ENCODE measurements at regions not wholly inside any gene's neighbourhood (a gene's known extent, or its start where the extent isn't known, plus 50 kb on each side); places are given as distances from the start of the nearest gene placed in this dataset.
"Not testable (repeated sequence)": the region's sequence is repeated elsewhere in the genome, so short reads cannot be mapped to it uniquely, and the experiment has no call there.

GRCh38 chr2:239882331-239882732 lies 142.8 kb downstream of the NDUFA10 start:
- DNase-seq: peak; percentile 10 to 44

GRCh38 chr2:239881561-239882320 lies 143.4 kb downstream of the NDUFA10 start:
- DNase-seq: no peak

GRCh38 chr2:239881031-239881471 lies 144.1 kb downstream of the NDUFA10 start:
- no peak for DNase-seq

- no peak for DNase-seq
These were observed 144.7 kb downstream of the NDUFA10 start for GRCh38 chr2:239880396-239880795.

GRCh38 chr2:239879423-239880084 lies 145.6 kb downstream of the NDUFA10 start:
- DNase-seq: no peak

- no peak for DNase-seq
These were observed 146.5 kb downstream of the NDUFA10 start for GRCh38 chr2:239878686-239879085.

- DNase-seq: no peak
These were observed 148.2 kb downstream of the NDUFA10 start for GRCh38 chr2:239876948-239877289.

- no peak for DNase-seq
These were observed 148.7 kb downstream of the NDUFA10 start for GRCh38 chr2:239876271-239876947.

- no peak for DNase-seq
These were observed 150.3 kb downstream of the NDUFA10 start for GRCh38 chr2:239874636-239875356.

- DNase-seq: no peak
These were observed 151.2 kb downstream of the NDUFA10 start for GRCh38 chr2:239873656-239874635.

- no peak for DNase-seq
These were observed 153.4 kb downstream of the NDUFA10 start for GRCh38 chr2:239871481-239872435.

GRCh38 chr2:239870863-239871262 lies 154.3 kb downstream of the NDUFA10 start:
- no peak for DNase-seq

GRCh38 chr2:239870276-239870675 lies 154.9 kb downstream of the NDUFA10 start:
- no peak for DNase-seq

- no peak for DNase-seq
These were observed 155.6 kb downstream of the NDUFA10 start for GRCh38 chr2:239869272-239870155.

GRCh38 chr2:239868556-239869181 lies 156.5 kb downstream of the NDUFA10 start:
- DNase-seq: no peak

GRCh38 chr2:239866778-239867177 lies 158.4 kb downstream of the NDUFA10 start:
- no peak for DNase-seq

GRCh38 chr2:239866350-239866749 lies 158.8 kb downstream of the NDUFA10 start:
- DNase-seq: no peak

- DNase-seq: not testable (repeated sequence)
These were observed 159.3 kb downstream of the NDUFA10 start for GRCh38 chr2:239865856-239866255.

GRCh38 chr2:239865059-239865639 lies 160.0 kb downstream of the NDUFA10 start:
- DNase-seq: no peak

Data from NCI-H524 (cell line).